ENCODE measurements at regions not wholly inside any gene's neighbourhood (a gene's known extent, or its start where the extent isn't known, plus 50 kb on each side); places are given as distances from the start of the nearest gene placed in this dataset.

- TF ChIP-seq, protein P1, sequence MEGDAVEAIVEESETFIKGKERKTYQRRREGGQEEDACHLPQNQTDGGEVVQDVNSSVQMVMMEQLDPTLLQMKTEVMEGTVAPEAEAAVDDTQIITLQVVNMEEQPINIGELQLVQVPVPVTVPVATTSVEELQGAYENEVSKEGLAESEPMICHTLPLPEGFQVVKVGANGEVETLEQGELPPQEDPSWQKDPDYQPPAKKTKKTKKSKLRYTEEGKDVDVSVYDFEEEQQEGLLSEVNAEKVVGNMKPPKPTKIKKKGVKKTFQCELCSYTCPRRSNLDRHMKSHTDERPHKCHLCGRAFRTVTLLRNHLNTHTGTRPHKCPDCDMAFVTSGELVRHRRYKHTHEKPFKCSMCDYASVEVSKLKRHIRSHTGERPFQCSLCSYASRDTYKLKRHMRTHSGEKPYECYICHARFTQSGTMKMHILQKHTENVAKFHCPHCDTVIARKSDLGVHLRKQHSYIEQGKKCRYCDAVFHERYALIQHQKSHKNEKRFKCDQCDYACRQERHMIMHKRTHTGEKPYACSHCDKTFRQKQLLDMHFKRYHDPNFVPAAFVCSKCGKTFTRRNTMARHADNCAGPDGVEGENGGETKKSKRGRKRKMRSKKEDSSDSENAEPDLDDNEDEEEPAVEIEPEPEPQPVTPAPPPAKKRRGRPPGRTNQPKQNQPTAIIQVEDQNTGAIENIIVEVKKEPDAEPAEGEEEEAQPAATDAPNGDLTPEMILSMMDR (IDR thresholded peaks at IDR 0.05): no peak
- TF ChIP-seq EZH2 (IDR thresholded peaks at IDR 0.05; ENCODE audit: borderline replicate concordance, insufficient read depth, low read depth, low read length, poor library complexity, severe bottlenecking): no peak
Observed at GRCh38 chr1:233722212-233722979, 108.5 kb downstream of the KCNK1 start.

All from B cell (primary cell).